ENCODE measurements at regions not wholly inside any gene's neighbourhood (a gene's known extent, or its start where the extent isn't known, plus 50 kb on each side); places are given as distances from the start of the nearest gene placed in this dataset.

- TF ChIP-seq CTCF (IDR thresholded peaks at IDR 0.05), result no peak
- no peak for TF ChIP-seq POLR2A (IDR thresholded peaks at IDR 0.05; ENCODE audit: low read depth)
- TF ChIP-seq POLR2AphosphoS5 (IDR thresholded peaks at IDR 0.05), result no peak
- TF ChIP-seq EP300 (IDR thresholded peaks at IDR 0.05), result no peak
Measured at GRCh38 chr1:14347776-14348175, 250.7 kb upstream of the KAZN start.
